Stimulated activated CD4-positive, alpha-beta T cell treated with anti-CD3 and anti-CD28 coated beads, TNF-alpha, amount 100 ng/mL, for 48 hours (primary cell): ENCODE measurements at regions not wholly inside any gene's neighbourhood (a gene's known extent, or its start where the extent isn't known, plus 50 kb on each side); places are given as distances from the start of the nearest gene placed in this dataset.
"Not testable (repeated sequence)": the region's sequence is repeated elsewhere in the genome, so short reads cannot be mapped to it uniquely, and the experiment has no call there.

Experiments used
- DNase-seq, 3 donors: peaks; one replicate each; pipeline ENCODE4 v3.0.0-alpha.2; 2020; ENCODE audit warnings: low read depth in 3 of 3

DNA sequence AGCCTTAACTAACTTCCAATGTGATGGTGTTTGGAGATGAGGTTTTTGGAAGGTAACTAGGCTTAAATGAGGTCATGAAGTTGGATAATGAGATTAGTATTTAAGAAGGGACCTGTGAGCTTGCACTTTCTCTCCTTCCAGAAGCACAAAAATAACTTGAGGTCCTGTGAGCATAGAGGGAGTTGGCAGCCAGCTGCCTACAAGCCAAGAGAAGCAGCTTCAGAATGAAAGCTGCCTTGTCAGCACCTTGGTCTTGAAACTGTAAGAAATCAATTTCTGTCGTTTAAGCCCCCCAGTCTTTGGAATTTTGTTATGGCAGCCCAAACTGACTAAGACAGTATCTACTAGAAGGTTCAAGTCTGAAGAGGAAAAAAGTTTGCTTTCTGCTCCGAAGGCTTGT, 280.2 kb upstream of the GALNTL6 start:
- no peak for DNase-seq

DNA sequence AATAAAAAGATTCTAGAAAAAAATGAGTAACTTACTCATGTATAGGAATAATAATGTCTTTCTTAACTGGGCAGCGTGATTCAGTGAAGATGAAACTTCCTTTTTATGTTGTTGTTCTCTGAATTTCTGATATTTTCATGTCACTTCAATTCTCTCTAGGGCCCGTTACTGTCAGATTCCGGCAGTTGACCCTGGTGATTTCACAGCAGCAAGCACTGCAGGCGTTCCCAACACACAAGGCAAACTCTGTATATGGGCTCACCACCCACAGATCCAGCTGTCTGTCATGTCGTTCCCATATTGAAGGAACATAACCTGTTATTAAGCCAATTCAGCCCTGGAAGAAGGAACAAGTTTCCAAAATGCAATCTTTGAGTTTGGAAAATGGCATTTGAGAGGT, 288.3 kb upstream of the GALNTL6 start:
- DNase-seq, result no peak

DNA sequence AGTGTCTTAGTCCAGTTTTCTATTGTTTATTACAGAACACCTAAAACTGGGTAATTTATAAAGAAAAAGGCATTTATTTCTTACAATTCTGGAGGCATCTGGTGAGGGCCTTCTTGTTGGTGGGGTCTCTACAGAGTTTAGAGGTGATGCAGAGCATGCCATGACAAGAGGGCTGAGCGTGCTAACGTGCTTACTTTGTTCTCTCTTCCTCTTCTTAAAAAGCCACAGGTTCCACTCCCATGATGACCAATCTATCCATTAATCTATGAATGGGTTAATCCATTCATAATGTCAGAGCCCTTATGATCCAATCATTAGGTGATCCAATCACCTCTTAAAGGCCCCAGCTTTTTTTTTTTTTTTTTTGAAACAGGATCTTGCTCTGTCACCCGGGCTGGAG, 291.5 kb upstream of the GALNTL6 start:
- DNase-seq, result no peak

DNA sequence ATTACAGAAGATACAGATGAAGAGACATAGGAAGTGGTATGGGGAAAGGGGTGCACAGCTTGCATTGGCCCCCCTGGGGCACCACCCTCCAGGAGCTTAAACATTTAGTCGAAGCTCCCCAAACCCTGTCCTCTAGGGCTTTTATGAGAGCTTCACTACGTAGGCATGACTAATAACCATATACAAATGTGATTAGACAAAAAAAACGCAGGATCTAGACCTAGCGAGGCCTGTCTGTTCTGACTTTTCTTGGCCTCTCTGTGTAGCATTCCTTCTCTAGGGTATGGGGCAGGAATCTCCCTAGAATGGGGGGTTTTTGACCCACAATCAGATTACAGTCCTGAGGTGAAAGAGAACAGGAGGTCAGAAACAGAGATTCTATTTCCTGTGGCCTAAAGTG, 293.7 kb upstream of the GALNTL6 start:
- no peak for DNase-seq

DNA sequence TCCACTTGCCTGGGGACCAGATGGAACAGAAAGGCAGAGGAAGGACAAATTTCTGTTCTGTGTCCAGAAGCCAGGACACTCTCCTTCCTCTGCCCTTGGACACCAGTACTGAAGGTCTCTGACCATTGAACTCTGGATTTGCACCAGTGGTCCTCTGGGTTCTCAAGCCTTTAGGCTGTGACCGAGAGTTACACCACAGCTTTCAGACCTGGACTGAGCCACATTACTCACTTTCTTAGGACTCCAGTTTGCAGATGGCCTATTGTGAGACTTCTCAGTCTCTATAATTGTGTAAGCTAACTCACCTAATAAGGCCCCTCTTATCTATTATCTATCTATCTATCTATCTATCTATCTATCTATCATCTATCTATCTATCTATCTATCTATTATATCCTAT, 295.3 kb upstream of the GALNTL6 start:
- no peak for DNase-seq

DNA sequence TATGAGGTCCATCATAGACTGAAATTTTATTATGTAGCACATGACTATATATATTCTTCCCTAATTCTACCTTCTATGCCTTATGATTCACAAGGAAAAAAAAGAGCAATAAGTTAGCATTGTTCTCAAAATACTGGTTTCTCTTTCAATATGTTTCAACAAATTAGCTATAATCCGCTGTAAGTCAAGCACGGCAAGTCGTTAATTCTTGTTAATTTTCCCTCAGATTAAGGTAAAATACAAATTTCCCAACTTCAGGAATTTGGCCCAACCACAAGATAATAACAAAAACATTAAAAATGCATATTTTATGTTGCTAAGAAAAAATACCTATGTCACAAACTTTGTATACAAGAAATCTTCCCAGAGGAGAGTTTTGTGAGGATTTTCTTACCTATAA, 296.5 kb upstream of the GALNTL6 start:
- DNase-seq, result no peak

DNA sequence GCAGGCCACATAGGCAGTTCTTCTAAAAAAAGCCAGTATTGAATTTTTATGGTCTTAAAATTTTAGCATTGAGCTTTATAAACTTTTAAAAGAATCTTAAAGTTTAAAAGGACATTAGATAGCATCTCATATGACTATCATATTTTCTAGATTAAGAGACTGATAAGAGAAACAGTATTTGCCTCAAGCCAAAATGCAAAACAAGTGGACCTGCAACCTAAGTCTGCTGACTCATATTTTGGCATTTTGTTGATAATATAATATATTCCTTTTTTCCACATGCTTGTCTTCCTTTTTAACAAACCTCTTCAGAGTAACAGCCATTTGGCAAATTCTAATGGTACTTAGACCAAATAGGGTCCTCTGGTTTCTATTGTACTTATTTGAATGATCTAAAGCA, 328.5 kb upstream of the GALNTL6 start:
- no peak for DNase-seq

DNA sequence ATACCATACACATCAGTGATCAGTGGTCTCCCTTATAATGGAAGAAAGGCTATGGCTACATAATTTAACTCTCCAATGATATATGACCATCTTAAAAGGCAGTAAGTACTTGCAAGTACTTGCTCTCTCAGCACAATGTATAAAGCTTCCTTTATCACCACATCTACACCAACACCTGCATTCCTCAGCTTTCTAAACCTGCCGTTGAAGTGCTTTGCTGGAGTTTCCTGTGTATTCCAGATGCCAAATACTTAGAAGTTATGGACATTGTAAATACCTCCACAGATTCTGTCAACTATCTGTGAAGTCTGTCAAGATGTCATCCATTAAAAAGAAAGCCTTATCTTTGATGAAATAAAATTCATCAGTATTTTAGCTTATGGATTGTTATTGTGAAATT, 335.0 kb upstream of the GALNTL6 start:
- no peak for DNase-seq

DNA sequence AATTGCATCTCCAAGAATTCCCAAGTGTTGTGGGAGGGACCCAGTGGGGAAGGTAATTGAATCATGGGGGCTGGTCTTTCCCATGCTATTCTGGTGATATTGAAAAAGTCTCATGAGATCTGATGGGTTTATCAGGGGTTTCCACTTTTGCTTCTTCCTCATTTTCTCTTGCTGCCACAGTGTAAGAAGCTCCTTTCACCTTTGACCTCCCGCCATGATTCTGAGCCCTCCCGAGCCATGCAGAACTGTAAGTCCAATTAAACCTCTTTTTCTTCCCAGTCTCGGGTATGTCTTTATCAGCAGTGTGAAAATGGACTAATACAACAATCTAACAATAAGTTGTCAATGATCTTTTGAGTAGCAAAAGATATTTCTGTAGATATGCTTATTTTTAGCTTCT, 338.1 kb upstream of the GALNTL6 start:
- DNase-seq, result not testable (repeated sequence)

DNA sequence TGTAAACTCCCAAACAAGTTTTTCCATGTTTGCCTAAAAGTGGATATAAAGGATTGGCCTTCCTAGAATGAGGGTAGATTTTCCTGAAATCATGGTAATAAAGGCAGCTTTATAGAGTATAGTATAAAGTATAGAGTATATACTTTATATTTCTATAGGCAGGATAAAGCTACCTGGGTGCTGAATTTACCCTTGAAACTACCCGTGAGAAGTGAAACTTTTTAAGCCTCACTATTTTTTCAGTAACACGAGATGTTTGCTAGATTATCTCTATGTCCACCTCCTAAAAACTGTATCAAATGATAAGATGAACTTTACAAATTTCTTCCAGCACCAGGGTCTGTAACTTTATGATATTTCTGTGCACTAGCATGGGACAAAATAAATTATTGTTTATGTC, 340.0 kb upstream of the GALNTL6 start:
- DNase-seq, result no peak

DNA sequence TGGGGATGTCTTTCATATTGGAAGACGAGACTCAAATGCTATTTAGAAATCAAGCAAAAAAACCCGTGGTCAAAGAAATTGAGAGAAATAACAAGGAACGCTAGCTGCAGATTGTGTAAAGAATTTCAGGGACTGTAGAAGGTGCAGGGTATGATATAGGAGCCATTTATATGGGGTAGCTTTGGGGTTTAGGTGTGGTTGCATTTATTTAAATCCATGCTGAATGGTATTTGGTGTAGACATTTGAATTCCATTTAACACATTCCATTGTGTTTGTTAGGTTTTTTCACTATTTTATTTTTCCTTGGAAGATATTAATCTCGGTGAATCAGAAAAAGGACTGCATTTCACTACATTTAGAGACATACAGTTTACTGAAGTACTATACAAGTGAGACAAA, 341.0 kb upstream of the GALNTL6 start:
- no peak for DNase-seq

DNA sequence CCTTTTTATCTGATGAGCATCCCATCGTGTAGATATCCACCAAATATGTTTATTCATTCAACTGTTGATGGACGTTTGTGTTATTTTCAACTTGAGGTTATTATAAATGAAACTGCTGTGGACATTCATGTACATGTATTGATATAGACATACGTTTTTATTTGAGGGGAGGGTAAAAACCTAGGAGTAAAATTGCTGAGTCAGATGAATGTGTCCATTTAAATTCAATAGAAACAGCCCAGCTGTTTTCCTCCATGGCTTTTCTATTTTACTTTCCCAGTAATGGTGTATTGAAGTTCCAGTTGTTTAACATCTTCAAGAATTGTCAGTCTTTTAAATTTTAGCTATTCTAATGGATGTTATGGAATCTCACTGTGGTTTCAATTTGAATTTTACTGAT, 348.7 kb upstream of the GALNTL6 start:
- no peak for DNase-seq

DNA sequence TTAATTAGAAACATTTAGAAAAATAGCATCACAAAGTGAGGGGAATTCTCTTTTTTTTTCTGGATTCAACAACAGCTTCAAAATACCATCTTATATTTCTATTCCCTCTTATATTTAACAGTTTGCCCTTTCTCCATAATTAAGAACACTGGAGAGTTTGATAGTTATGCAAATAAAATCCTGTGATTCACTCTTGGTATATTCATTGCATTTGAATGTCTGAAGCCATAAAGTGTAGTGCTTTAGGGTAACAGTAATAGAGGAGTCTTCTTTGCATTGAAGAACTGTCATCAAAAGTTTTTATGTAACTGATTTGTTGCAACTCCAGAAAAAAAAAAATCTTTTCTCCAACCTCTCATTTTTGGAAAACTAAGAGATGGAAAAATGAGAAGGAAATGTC, 352.0 kb upstream of the GALNTL6 start:
- DNase-seq, result no peak

DNA sequence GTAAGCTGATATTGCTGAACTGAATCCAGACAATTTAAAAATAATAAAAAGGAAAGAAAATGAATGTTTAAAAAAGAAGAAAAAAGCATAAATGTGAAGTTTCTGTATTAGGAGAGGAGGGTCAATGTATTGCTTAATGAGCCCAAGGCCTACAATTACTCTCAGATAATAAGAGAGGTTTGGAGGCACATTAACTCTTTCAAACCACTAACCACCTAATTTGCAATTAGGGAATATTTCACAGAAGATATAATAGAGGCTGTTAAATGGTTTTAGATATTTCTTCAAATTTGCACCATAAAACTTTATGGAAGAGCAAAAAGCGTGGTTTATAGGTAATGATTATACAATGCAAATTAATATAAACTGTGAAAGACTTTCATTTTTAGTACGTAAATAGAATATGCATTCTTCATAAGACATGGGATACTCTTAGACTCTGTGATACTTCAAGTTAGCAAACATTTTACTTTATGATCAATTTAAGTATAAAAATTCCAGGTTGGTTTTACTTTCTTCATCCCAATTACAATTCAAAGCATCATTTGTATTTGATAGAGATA, 364.2 kb upstream of the GALNTL6 start:
- DNase-seq, result no peak

DNA sequence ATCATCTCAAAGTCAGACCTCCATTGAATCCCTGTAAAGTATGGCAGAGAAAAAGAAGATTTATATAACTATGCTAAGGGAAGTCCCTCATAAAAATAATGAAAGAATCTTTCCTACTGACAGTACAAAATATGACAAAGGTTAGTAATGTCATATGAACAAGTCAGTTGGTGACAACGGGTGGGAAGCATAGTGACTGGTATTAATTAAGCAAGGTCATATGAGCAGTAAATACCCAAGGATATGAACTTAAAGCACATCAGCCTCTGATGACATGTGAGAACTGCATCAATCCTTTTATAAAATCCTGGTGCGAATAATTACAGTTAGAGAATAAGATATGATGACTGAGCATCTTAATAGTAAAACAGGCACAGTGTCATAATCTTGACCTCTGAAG, 364.8 kb upstream of the GALNTL6 start:
- DNase-seq, result no peak

DNA sequence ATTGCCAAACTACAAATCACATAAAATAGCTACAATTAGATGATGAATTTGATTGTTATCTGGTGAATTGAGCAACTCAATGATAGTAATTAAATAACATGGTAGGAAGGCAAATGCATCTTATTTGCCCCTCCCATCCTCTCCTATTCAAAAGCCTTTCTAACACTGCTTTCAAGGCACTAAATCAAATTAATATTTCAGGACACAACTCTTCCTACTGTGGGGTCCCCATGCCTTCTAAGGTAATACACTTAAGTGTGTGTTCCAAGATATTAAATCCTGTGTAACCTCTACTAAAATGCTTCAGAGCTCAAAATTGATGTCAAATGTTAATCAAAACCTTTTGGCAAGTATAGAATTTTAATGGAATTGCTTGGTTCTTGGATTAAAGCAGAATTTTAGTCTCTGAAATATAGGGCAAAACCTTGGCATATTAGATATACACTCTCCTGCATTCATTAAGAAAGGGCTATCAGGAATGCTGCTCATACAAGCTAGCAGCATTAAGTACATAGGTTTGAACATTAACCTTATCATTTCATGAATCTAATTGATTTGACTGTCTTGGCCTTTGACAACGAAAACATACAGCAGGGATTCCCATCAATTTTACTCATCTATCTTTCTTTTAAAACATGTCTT, 371.8 kb upstream of the GALNTL6 start:
- no peak for DNase-seq

DNA sequence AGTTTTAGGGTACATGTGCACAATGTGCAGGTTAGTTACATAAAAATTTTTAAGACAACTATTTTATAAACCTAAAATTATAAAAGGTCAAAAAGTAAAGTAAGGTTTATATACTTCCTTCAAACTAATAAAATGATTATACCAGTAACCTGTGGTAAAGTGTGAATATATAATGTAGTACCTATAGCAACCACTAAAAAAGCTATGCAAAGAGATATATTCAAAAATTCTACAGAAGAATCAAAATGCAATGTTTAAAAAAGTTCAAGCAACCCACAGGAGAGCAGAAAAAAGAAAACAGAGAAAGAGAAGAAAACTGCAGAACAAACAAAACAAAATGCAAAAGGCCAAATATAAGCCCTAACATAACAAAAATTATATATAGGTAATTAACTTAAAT, 379.5 kb upstream of the GALNTL6 start:
- DNase-seq, result no peak

DNA sequence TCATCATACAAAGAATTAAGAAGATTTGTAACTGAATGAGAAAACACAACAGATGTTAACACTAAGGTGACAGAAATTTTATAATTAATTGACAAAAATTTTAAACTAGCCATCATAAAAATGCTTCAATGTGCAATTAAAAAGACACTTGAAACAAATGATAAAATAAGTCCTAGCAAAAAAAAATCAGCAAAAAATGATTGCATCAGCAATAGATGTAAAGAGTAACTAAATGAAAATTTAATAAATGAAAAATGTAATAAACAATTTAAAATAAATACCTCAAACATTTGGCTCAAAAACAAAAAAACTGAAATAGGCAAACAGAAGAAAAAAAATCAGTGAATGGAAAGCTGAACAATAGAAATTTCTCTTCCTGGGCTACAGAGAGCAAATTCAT, 380.7 kb upstream of the GALNTL6 start:
- no peak for DNase-seq

DNA sequence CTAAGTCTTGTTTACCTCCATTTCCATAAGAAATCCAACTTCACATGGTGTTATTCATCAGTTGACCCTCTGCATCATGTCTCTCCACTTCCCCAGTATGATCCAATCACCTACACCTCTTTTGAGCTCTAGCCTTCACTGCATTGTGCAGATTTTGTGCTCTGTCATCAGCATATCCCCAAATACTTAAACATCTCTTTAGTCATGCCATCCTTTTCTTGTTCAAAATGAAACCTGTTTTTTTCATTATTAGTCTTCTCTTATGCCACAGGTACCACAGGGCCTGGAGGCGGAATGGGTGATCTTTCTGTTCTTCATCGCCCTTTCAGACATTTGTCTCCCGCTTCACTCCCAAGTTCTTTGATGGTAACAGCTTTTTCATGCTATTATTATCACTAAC, 382.7 kb upstream of the GALNTL6 start:
- DNase-seq, result no peak

DNA sequence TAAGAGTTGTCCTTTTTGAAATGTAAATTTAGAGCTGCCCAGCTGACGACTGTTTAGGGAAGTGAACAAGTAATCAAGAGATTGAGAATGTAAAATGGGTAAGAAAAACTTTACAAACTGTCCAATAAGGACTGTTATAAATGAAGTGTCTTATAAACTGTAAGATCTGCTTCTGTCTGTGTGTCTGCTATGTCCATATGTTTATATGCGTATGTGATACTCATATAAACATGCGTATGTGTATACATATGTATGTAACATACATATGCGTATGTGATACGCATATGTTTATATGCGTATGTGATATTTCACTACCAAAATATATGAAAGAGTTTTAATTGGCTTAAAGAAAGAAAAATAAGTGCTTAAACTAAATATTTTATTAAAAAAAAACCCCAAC, 416.0 kb upstream of the GALNTL6 start:
- no peak for DNase-seq

DNA sequence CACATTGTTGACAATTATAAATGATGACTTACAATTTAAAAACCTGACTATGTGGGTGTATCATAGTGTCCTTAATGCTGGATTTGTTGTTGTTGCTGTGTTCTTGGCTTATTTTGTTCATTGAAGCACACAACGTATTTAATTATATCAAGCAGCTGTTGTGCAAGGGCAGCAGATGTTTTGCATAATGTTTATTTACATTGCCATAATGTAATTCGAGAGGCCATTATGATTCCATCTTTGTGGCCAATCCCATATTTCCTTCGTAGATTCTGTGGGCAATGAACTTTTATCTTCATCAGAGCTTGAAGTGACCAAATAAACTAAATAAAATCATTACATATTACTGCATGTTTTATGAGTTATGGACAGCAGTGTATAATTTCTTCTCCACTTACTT, 422.6 kb upstream of the GALNTL6 start:
- DNase-seq, result no peak

DNA sequence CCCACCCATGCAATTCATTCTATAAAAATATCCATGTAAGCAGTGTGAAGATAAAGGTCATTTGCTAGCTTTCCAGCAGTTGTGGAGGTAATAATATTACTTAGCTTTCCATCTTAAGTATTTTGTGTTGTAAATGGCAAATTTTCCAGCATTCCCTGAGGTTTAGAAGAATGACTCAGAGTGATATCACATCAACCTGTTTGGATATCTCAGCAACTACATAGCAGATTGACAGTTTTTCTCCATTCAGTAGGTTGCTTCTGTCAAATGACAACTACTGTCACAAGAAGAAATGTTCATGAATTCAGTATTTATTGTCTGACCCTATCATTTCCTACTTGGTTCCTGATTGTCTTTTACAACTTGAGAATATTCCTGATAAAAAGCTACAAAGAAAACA, 434.9 kb upstream of the GALNTL6 start:
- DNase-seq, result no peak

DNA sequence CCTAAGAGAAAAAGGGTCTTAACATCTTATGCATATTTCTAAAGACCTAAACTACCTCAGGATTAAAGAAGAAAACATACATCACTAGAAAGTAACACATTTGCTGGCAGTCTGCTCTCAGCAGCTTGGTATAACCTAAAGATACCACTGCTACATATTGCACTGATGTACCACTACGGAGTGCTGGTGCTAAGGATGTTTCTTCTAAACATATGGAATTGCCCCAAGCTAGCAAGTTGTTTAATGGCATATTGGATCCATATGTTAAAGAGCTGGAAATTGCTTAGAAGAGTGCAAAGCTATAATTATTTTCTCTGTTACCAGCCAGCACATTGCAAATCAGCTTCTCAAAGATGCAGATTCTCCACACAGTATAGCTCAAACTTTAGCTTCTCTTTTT, 436.5 kb upstream of the GALNTL6 start:
- no peak for DNase-seq

DNA sequence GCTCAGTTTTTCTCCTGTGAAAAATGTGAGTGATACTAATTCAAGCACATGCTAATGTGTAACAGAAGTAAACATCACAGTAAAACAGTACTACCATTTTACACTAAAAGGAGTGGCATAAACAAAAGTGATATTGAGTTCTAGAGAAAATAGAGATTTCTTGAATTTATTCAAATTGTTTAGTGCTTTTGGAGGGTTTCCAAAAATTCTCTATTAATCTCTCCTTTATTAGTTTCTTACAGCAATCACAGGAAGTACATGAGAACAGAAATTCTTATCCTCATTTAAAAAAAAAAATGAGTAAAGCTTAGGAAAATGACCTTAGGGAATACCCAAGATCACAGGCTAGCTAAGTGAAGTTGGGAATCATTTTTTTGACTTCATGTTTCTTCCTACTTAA, 459.7 kb upstream of the GALNTL6 start:
- DNase-seq, result no peak
